SKM-1 (cell line): ENCODE measurements at regions not wholly inside any gene's neighbourhood (a gene's known extent, or its start where the extent isn't known, plus 50 kb on each side); places are given as distances from the start of the nearest gene placed in this dataset.

ENCODE experiments used
- DNase-seq: peaks from one replicate; lab custom pipeline; 2025; ENCODE audit not compliant: unreplicated experiment; lab: John Stamatoyannopoulos, UW

DNA sequence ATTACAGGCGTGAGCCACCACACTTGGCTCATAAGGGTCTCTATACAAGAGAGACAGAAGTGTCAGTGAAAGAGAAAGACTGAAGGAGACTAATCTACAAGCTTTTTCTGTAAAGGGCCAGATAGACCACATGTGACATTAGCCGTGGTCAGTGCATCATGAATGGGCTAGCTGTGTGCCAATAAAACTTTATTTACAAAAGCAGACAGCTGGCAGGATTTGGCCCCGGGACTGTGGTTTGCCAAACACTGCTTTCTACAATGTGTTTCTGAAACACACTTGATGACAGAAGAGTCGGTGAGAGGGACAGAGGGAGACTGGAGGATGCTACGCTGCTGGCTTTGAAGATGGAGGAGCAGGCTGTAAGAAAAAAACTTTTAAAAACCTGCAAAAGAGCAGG, 285.4 kb downstream of the TFAP2C start:
- no peak for DNase-seq

DNA sequence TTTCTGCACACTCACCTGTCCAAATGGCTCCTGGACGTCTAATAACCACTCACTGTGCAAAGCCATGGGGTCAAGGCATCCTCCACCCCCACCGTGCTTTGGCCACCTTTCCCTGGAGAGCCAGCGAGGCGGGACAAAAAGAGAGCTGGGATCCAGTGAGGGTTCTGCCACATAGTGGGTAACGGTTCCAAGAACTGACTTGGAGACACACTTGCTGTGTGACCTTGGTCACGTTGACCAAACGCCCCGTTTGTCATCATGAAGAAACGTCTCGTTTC, 287.2 kb downstream of the TFAP2C start:
- no peak for DNase-seq

DNA sequence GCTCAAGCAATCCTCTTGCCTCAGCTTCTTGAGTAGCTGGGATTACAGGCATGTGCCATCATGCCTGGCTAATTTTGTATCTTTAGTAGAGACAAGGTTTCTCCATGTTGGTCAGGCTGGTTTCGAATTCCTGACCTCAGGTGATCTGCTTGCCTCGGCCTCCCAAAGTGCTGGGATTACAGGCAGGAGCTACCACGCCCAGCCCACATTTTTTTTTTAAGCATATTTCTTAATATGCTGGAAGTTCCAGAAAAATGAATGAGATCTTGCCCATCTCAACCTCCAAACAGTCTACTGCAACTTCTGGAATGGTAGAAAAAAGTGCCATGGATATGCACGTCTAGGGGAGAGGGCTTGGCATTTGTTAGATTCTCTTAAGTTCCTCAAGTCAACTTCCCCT, 290.9 kb downstream of the TFAP2C start:
- peak; percentile 2 for DNase-seq

- no peak for DNase-seq
Measured at GRCh38 chr20:56922497-56922896, 293.4 kb downstream of the TFAP2C start.

GRCh38 chr20:56924292-56925081, 295.4 kb downstream of the TFAP2C start:
- DNase-seq: no peak

- no peak for DNase-seq
Measured at GRCh38 chr20:56925082-56925830, 296.1 kb downstream of the TFAP2C start.

- no peak for DNase-seq
Measured at GRCh38 chr20:56925831-56926170, 296.7 kb downstream of the TFAP2C start.

- no peak for DNase-seq
Measured at GRCh38 chr20:56926501-56926900, 297.4 kb downstream of the TFAP2C start.

DNA sequence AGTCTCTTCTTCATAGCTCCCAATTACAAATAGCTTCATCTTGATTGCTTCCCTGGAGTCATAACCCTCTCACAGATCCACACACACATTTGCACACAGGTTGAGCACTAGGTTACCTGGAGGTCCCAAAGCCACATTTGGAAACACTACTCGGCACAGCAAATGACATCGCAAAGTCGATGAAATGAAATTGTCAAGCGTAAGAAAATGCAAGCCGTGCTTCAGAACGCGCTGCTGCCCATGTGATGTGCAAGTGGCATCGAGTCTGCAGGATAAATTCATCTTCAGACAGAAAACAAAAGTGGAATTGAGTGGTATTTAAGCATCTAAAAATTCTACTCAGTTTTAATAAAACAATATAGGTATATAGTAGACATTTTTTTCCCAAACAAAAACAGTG, 298.0 kb downstream of the TFAP2C start:
- no peak for DNase-seq

DNA sequence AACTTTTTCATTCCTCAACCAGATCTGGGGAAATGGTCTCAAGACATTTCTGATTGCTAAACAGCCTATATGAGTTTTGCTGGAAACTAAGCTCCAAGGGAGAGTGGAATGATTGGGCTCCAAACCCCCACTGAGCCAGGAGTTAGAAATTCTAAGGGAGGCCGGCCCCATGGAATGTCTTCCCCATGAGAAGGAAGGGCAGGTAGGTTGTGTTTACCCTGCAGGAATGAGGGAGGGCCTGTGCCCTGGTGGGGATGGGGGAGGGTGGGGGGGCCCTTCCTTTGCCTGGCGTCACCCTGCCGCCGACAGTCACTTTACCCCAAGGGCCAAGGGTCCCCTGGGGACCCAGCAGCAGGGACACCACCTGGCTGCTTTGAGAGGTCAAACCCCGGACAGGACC, 298.9 kb downstream of the TFAP2C start:
- no peak for DNase-seq

- no peak for DNase-seq
Measured at GRCh38 chr20:56929606-56930005, 300.5 kb downstream of the TFAP2C start.

DNA sequence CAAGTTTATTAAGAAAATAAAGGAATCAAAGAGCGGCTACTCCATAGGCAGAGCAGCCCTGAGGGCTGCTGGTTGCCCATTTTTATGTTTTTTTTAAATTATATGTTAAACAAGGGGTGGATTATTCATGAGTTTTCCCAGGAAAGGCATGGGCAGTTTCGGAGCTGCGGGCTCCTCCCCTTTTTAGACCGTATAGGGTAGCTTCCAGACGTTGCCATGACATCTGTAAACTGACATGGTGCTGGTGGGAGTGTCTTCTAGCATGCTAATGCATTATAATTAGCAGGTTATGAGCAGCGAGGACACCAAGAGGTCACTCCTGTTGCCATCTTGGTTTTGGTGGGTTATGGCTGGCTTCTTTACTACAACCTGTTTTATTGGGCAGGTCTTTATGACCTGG, 301.8 kb downstream of the TFAP2C start:
- no peak for DNase-seq

- no peak for DNase-seq
Measured at GRCh38 chr20:56932575-56933330, 303.6 kb downstream of the TFAP2C start.

GRCh38 chr20:56933331-56933698, 304.2 kb downstream of the TFAP2C start:
- DNase-seq: no peak

GRCh38 chr20:56934888-56935287, 305.8 kb downstream of the TFAP2C start:
- no peak for DNase-seq

DNA sequence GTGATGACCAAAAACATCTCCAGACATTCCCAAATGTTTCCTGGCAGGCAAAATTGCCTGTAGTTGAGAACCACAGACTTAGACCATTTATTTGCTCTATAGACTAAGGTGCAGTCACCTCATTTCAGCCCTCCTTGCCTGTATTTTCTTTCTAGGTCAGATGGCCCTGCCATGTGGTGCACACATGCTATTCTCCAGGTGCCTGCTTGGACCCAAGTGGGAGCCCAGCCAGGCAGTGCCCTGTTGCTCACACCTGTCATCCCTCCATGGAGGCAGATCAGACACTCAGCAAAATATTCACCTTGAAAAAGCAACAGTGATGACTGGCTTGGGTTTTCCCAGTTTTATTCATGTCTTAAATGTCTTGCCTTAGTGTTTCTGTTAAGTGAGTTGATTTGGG, 311.4 kb downstream of the TFAP2C start:
- no peak for DNase-seq

GRCh38 chr20:56941101-56941686, 312.1 kb downstream of the TFAP2C start:
- no peak for DNase-seq

DNA sequence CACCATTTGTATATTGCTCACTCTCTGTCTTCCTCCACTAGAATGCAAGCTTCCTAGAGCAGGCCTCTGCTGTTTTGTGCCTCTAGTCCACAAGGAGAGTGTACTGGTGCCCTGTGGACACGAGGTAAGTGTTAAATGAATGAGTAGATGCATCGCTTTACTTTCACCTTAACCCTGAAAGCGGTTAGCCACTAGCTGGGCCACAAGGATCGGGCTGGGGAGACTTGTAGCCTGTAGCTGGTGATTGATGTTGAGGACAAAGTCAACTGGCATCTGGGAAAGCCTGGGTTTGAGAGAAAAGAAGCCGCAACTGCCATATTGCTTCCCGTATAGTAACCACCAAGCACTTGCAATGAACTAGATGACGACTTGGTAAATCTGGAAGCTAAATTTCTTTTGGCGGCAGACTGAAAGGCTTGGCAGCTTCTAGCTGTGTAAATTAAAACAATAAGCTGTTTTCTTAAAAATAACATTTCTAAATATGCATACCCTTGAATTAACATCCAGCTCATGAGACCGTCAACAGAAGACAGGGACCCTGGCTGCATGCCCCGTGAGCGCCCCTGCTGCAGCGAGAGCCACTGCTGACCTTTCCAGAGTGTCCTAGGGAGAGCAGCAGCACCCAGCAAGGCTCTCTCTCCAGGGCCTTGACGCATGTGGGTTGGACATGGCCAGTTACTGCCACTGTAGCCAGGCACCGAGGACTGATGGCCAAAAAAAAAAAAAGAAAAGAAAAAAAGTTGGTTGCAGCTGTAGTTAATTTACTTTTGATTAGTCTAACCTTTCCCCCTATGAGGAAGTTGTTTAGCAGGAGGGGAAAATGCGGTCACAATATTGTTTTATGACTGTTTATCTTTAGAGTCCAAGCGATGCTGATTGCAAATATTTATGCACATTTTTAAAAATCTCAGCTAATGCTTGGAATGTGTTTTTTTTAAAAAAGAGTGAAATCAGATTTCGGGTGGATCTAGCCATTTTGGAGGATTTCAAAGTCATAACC, 315.1 kb downstream of the TFAP2C start:
- DNase-seq: no peak

DNA sequence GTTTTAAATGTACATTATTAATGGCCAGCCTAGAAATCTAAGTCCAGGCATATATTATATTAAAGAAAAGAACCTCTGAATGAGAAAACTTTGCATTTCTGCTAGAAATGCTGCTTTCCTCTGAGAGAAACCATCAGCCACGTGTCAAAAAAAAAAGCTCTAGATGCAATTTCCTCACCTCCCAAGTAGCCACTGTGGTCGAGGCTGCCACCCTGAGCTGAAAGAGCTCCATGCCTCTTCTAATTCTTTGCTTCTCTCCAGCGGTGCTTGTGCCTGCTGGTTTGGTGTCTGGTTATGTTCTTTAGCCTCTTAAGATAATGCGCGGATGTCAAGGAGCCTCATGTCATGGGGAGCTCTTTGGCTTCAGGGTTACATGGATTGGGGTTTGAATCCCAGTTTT, 316.0 kb downstream of the TFAP2C start:
- no peak for DNase-seq

DNA sequence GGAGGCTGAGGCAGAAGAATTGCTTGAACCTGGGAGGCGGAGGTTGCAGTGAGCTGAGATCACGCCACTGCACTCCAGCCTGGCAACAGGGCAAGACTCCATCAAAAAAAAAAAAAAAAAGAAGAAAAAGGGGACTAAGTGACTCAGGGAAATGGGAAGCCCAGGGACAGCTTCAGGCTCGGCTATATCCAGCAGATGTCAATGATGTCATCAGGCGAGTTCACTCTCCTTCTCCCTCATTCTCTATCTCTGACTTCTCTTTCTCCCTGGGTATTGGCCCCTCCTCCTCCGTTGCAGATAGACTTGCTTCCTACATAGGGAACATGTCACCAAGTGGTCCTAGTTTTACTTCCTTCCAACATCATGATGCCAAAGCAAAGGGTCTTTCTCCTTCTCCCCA, 316.8 kb downstream of the TFAP2C start:
- no peak for DNase-seq

DNA sequence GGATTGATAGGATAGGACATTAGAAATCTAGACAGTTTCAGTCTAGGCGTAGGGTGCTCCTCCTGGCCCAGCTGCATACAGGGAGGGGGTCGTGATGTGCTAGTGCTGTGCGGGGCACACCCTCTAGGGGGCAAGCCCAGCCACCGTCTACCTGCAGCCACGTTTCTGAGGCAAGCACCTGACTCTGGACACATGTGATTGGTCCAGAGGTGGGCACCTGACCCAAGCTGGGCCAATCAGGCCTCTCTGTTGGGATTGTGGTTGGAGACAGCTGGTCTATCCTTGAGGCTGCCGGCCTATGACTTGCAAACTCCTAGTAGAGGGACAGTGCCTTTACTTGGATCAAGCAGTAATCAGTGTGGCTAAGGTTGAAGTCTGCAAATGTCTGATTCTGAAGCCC, 317.1 kb downstream of the BMP7 start:
- no peak for DNase-seq
